ENCODE measurements at regions not wholly inside any gene's neighbourhood (a gene's known extent, or its start where the extent isn't known, plus 50 kb on each side); places are given as distances from the start of the nearest gene placed in this dataset.

DNA sequence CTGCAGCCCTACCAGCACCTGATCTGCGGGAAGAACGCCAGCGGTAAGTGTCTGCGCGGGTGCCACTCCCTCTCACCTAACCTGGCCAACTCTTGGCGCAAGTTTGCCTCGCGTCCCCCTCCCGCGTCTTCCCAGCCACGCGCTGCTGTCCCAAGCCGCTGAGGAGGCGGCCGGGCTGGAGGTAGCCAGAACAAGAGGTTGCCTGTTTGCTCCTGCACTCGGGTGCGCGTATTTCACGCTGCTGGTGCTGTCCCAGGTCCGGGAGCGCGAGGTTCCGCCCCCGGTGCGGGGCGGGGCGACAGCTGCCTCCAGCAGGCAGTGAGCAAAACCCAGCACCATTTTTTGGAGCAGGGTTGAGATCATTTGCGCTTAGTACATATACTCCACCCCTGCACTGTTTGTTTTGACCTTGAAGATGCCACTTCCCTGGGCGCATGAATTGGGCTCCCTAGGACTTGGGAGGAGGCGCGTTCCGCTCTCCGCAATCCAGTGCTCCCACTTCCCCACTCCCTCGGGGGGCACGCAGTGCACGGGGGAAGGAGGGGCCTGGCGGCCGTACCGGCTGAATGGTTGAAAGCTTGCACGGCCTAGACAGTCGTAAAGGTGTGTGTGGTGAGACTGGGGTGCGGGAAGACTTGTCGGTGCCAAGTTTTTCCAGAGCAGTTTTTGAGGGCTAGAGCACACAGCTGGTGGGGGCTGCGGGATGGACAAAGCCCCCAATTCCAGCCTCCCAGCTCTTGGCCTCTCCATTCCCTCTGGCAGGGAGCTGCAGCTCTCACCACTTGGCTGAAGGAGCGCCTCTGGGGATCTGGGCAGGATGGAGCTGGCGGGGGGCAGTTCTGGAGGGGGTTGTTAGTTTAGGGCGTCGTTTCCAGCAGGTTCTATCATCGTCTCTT, 226.9 kb upstream of the CRY1 start:
- Histone ChIP-seq H3K27ac (ENCODE audit: low read depth in 2 of 2, low read length in 1 of 2) (peak overlapping the region; percentile 84 to 88), H3K4me3 (ENCODE audit: low read depth in 1 of 2, low read length in 2 of 2) (peak overlapping the region; percentile 61 to 67), H3K36me3 (ENCODE audit: control insufficient read depth in 2 of 2, insufficient read depth in 2 of 2, low read length in 1 of 2) (no peaks in the 10 kb centered on the region), H3K4me1 (ENCODE audit: control insufficient read depth in 2 of 2, insufficient read depth in 2 of 2, low read length in 1 of 2) (peaks cover 0 to 5% of the 10 kb centered on the region in 2 donors), H3K9me3 (ENCODE audit: control insufficient read depth in 2 of 2, insufficient read depth in 1 of 2, low read depth in 1 of 2, low read length in 1 of 2) (no peaks in the 10 kb centered on the region), H3K27me3 (ENCODE audit: control insufficient read depth in 1 of 2, insufficient read depth in 2 of 2, low read length in 2 of 2) (no peaks in the 10 kb centered on the region)
- WGBS, 2 donors: 0 to 1% methylated on average over 48 to 49 of the region's 49 CpGs

DNA sequence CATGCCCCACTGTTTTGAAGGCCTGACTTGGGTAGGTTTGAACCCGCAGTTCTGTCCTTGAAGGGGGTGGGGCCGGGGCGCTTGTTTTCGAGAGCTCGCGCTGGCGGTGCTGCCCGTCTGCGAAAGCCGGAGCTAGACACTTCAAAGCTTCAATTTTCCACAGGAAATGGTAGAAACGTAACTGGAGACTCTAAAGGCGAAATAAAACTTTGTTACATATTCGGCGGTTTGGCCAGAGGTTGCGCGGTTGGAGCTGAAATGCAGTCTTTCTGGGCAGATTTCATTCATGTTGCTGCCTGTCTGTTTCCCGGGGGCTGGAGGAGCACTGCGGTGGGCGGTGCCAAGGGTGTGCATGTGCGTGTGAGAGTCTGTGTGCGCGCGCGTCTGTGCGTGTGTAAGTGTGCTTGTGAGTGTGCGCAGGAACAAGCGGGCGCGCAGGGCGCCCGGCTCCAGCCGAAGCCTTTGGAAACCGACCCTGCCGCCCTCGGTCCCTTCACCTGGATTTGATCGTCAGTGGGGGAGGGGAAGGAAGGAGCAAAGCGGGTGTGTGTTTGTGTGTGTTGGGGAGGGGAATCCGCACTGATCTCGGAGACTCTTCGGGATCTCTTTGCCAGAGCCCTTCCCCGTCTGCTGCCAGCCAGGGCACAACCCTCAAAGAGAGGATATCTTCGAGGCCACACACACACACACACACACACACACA, 227.7 kb upstream of the CRY1 start:
- Histone ChIP-seq H3K4me1 (ENCODE audit: control insufficient read depth in 2 of 2, insufficient read depth in 2 of 2, low read length in 1 of 2) (peaks cover 0 to 5% of the 10 kb centered on the region in 2 donors), H3K9me3 (ENCODE audit: control insufficient read depth in 2 of 2, insufficient read depth in 1 of 2, low read depth in 1 of 2, low read length in 1 of 2) (no peaks in the 10 kb centered on the region), H3K36me3 (ENCODE audit: control insufficient read depth in 2 of 2, insufficient read depth in 2 of 2, low read length in 1 of 2) (no peaks in the 10 kb centered on the region), H3K27ac (ENCODE audit: low read depth in 2 of 2, low read length in 1 of 2) (peak overlapping the region; percentile 84 to 88), H3K27me3 (ENCODE audit: control insufficient read depth in 1 of 2, insufficient read depth in 2 of 2, low read length in 2 of 2) (no peaks in the 10 kb centered on the region), H3K4me3 (ENCODE audit: low read depth in 1 of 2, low read length in 2 of 2) (peak overlapping the region; percentile 61 to 67)
- WGBS, 2 donors: 1% methylated on average over 42 of the region's 42 CpGs

DNA sequence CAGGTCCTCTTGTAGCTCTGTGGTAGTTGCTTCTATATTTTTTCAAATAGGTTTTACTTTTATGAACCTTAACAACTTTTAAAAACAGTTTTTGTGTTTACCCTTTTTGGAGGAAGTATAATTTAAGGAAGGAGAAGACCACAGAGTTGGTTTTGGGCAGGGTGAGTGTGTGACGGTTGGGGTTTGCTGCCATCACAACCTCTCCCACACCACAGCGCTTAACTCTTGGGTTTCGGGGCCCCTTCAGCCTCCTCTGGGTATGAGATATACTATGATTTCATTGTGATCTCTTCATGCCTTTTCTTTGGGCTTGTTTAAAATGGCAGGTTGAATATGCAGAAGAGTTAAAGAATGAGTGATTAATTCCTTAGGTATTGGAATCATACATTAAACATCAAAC, 228.7 kb upstream of the CRY1 start:
- H3K27ac ChIP-seq (ENCODE audit: low read depth in 2 of 2, low read length in 1 of 2): no peak overlapping the region
- H3K27me3 ChIP-seq (ENCODE audit: control insufficient read depth in 1 of 2, insufficient read depth in 2 of 2, low read length in 2 of 2): no peaks in the 10 kb centered on the region

DNA sequence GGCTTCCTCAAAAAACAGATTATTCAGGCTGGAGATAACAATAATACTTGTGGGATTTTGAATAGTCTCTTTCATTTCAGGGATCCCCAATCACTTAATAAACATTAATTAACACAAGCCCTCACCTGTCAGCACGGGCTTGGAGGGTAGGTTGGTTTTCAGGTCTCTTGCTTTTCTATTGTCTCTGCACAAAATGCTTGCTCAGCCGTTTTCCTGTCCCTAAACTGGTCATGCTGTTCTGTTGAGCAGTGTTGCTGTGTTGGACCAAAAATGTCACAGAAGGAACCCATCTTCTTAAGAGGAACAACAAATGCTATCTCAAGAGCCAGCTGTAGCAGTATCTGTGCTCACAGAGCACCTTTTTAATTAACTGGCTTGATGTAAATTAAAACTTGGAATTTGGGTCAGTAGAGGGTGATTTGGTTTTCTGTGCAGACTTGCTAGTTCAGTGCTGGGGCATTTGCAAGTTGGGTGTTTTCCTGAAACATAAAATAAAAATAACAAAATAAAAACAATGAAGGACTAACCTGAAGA, 231.8 kb upstream of the CRY1 start:
- H3K27me3 ChIP-seq (ENCODE audit: control insufficient read depth in 1 of 2, insufficient read depth in 2 of 2, low read length in 2 of 2): no peaks in the 10 kb centered on the region
- no peak overlapping the region for H3K4me3 ChIP-seq (ENCODE audit: low read depth in 1 of 2, low read length in 2 of 2)
- H3K4me1 ChIP-seq (ENCODE audit: control insufficient read depth in 2 of 2, insufficient read depth in 2 of 2, low read length in 1 of 2): peaks cover 0 to 4% of the 10 kb centered on the region in 2 donors
- WGBS, 2 donors: 38 to 39% methylated on average over 2 of the region's 2 CpGs
- no peaks in the 10 kb centered on the region for H3K9me3 ChIP-seq (ENCODE audit: control insufficient read depth in 2 of 2, insufficient read depth in 1 of 2, low read depth in 1 of 2, low read length in 1 of 2)
- no peaks in the 10 kb centered on the region for H3K36me3 ChIP-seq (ENCODE audit: control insufficient read depth in 2 of 2, insufficient read depth in 2 of 2, low read length in 1 of 2)
- no peak overlapping the region for H3K27ac ChIP-seq (ENCODE audit: low read depth in 2 of 2, low read length in 1 of 2)

More for the DNA sequence above, 228.7 kb upstream of the CRY1 start:
- Histone ChIP-seq H3K4me1 (ENCODE audit: control insufficient read depth in 2 of 2, insufficient read depth in 2 of 2, low read length in 1 of 2) (peaks cover 0 to 5% of the 10 kb centered on the region in 2 donors), H3K9me3 (ENCODE audit: control insufficient read depth in 2 of 2, insufficient read depth in 1 of 2, low read depth in 1 of 2, low read length in 1 of 2) (no peaks in the 10 kb centered on the region), H3K36me3 (ENCODE audit: control insufficient read depth in 2 of 2, insufficient read depth in 2 of 2, low read length in 1 of 2) (no peaks in the 10 kb centered on the region), H3K4me3 (ENCODE audit: low read depth in 1 of 2, low read length in 2 of 2) (no peak overlapping the region)
- WGBS, 2 donors: 77 to 84% methylated on average over 3 of the region's 3 CpGs

DNA sequence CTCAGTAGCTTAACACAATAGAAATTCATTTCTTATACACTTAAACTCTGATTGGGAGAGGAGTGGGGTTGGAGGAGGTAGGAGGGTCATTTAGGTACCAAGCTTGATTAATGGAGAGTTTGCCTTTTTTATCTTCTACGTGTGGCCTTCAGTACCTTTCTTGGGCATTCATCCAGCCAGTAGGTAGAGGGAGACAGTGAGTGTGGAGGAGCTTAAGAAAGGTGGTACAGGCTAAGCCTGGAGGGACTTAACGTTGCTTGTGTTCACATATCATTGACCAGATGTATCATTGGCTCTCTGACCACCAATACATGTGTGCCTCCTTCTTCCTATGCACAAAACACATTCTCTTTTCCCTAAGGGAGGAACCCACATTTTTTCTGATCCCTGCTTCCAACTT, 232.9 kb upstream of the CRY1 start:
- H3K27ac ChIP-seq (ENCODE audit: low read depth in 2 of 2, low read length in 1 of 2): no peak overlapping the region
- H3K27me3 ChIP-seq (ENCODE audit: control insufficient read depth in 1 of 2, insufficient read depth in 2 of 2, low read length in 2 of 2): no peaks in the 10 kb centered on the region
- WGBS, 2 donors: 37 to 68% methylated on average over 2 of the region's 2 CpGs
- H3K4me1 ChIP-seq (ENCODE audit: control insufficient read depth in 2 of 2, insufficient read depth in 2 of 2, low read length in 1 of 2): peaks cover 0 to 5% of the 10 kb centered on the region in 2 donors
- H3K9me3 ChIP-seq (ENCODE audit: control insufficient read depth in 2 of 2, insufficient read depth in 1 of 2, low read depth in 1 of 2, low read length in 1 of 2): no peaks in the 10 kb centered on the region
- H3K4me3 ChIP-seq (ENCODE audit: low read depth in 1 of 2, low read length in 2 of 2): no peak overlapping the region
- no peaks in the 10 kb centered on the region for H3K36me3 ChIP-seq (ENCODE audit: control insufficient read depth in 2 of 2, insufficient read depth in 2 of 2, low read length in 1 of 2)

DNA sequence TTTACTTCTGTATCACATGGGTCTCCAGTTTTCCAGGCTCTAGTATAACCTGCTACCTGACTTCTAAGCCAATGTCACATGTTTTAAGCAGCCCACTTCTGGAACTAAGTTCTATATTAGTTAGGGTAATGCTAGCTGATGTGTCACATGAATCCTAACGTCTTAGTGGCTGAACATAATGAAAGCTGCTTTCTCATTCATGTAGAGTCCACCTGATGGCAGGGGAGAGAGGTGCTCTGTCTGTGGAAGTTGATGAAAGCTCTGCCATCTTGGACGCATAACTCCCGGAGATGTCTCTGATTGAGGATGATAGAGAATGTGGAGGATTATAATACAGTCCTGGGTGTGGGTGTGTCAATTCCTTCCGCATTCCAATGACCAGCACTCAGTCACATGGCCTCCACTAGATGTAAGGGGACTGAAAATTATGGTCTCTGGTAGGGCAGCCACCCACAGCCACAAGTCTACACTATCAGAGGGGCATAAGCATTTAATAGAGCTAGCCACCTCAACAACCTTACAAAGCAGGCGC, 234.4 kb upstream of the CRY1 start:
- no peak overlapping the region for H3K27ac ChIP-seq (ENCODE audit: low read depth in 2 of 2, low read length in 1 of 2)
- H3K36me3 ChIP-seq (ENCODE audit: control insufficient read depth in 2 of 2, insufficient read depth in 2 of 2, low read length in 1 of 2): no peaks in the 10 kb centered on the region
- peaks cover 0 to 8% of the 10 kb centered on the region in 2 donors for H3K4me1 ChIP-seq (ENCODE audit: control insufficient read depth in 2 of 2, insufficient read depth in 2 of 2, low read length in 1 of 2)
- 63 to 79% methylated on average over 5 of the region's 5 CpGs for WGBS, 2 donors
- H3K9me3 ChIP-seq (ENCODE audit: control insufficient read depth in 2 of 2, insufficient read depth in 1 of 2, low read depth in 1 of 2, low read length in 1 of 2): no peaks in the 10 kb centered on the region
- no peak overlapping the region for H3K4me3 ChIP-seq (ENCODE audit: low read depth in 1 of 2, low read length in 2 of 2)
- H3K27me3 ChIP-seq (ENCODE audit: control insufficient read depth in 1 of 2, insufficient read depth in 2 of 2, low read length in 2 of 2): no peaks in the 10 kb centered on the region

DNA sequence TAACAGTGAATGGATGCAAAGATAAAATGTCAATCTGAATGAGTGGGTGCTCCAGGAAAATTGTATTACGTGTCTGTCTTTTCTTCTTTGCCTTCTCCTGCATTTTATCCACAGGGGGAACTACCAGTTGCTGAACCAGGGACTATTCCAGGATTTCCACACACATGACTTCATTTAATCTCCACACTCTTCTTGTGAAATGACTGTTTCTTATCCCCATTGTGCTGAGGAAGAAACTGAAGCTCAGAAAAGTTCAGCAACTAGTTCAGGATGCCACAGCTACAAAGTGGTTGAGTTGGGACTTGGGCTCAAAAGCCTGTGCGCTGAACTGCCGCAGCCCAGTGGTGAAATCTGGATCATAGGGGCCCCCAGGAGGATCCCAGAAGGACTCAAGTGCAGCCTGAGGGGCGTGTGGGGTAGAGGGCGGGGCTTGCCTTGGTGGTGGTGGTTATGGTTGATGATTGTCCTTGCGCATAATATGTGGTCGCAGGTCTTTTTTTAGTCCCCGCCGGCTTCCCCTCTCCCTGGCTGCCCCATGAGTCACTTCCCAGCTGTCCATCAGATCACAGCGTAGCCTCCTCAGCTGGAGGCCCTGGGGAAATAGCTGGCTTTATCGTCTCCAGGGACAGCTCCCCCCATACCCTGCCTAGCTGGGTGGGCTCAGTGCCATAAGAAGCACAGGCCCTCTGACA, 235.2 kb upstream of the CRY1 start:
- Histone ChIP-seq H3K4me1 (ENCODE audit: control insufficient read depth in 2 of 2, insufficient read depth in 2 of 2, low read length in 1 of 2) (peaks cover 0 to 8% of the 10 kb centered on the region in 2 donors), H3K27me3 (ENCODE audit: control insufficient read depth in 1 of 2, insufficient read depth in 2 of 2, low read length in 2 of 2) (no peaks in the 10 kb centered on the region), H3K9me3 (ENCODE audit: control insufficient read depth in 2 of 2, insufficient read depth in 1 of 2, low read depth in 1 of 2, low read length in 1 of 2) (no peaks in the 10 kb centered on the region), H3K4me3 (ENCODE audit: low read depth in 1 of 2, low read length in 2 of 2) (no peak overlapping the region), H3K27ac (ENCODE audit: low read depth in 2 of 2, low read length in 1 of 2) (no peak overlapping the region), H3K36me3 (ENCODE audit: control insufficient read depth in 2 of 2, insufficient read depth in 2 of 2, low read length in 1 of 2) (no peaks in the 10 kb centered on the region)
- WGBS, 2 donors: 63 to 67% methylated on average over 11 of the region's 11 CpGs

DNA sequence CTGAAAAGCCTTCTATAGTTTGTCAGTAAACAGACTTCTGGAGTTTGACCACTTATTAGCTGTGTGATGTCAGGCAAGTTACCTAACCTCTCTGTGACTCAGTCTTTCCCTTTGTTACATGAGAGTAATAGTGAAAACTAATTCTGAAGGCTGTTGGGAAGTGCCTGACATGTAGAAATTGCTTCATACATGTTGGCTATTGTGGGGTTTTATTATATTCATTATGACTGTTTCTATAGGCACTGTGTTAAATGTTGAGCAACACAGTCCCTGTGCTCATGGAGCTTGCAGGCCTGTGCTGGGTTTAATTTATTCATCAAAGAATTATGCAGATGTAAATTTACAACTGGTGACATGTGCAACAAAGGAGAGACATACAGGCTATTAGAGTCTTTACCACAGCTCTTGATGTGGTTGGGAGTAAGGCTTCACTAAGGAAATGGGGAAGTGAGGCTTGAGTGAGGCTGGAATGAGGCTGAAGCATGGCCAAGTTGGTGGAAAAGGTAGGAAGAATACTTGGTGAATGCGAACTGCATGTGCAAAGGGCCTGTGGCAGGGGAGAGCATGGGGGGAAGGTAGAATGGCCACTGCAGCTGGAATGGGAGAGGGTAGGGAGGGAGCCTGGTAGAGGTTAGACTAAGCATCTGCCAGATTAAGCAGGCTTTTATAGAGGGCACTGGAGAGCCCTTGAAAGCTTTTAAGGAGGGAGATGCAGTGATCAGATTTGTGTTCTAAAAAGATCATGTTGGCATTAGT, 236.4 kb upstream of the CRY1 start:
- 87 to 96% methylated on average over 1 of the region's 1 CpG for WGBS, 2 donors
- Histone ChIP-seq H3K27me3 (ENCODE audit: control insufficient read depth in 1 of 2, insufficient read depth in 2 of 2, low read length in 2 of 2) (no peaks in the 10 kb centered on the region), H3K36me3 (ENCODE audit: control insufficient read depth in 2 of 2, insufficient read depth in 2 of 2, low read length in 1 of 2) (no peaks in the 10 kb centered on the region), H3K9me3 (ENCODE audit: control insufficient read depth in 2 of 2, insufficient read depth in 1 of 2, low read depth in 1 of 2, low read length in 1 of 2) (no peaks in the 10 kb centered on the region), H3K4me1 (ENCODE audit: control insufficient read depth in 2 of 2, insufficient read depth in 2 of 2, low read length in 1 of 2) (peaks cover 0 to 8% of the 10 kb centered on the region in 2 donors), H3K4me3 (ENCODE audit: low read depth in 1 of 2, low read length in 2 of 2) (no peak overlapping the region), H3K27ac (ENCODE audit: low read depth in 2 of 2, low read length in 1 of 2) (no peak overlapping the region)
